WTC11 (cell line): ENCODE measurements at regions not wholly inside any gene's neighbourhood (a gene's known extent, or its start where the extent isn't known, plus 50 kb on each side); places are given as distances from the start of the nearest gene placed in this dataset.
"Not testable (repeated sequence)": the region's sequence is repeated elsewhere in the genome, so short reads cannot be mapped to it uniquely, and the experiment has no call there.

ENCODE experiments used
- ATAC-seq: fragments of 200-7000 bp; cut with Tn5 transposase; 2 replicates; pipeline ENCODE4 v1.10.0; 2021; ENCODE audit warnings: mild to moderate bottlenecking, moderate library complexity
- CTCF ChIA-PET: fragments of 300-600 bp; sonication (Branson Sonifier 250); formaldehyde crosslinking; loops from one replicate; lab custom pipeline; 2021; ENCODE audit warnings: antibody characterized with exemption; lab: Charles Lee
- POLR2A ChIA-PET: fragments of 350-600 bp; sonication (Branson Sonifier 250); formaldehyde crosslinking; loops from one replicate; lab custom pipeline; 2021; ENCODE audit warnings: antibody characterized with exemption; lab: Charles Lee
- DNase-seq: peaks from one replicate; pipeline ENCODE4 v3.0.0; 2021; ENCODE audit warnings: low spot score
- H3K27ac Mint-ChIP-seq: 2 replicates; pipeline ENCODE4 v1.8.0; 2021; ENCODE audit warnings: mixed read lengths
- H3K27me3 Mint-ChIP-seq: 2 replicates; pipeline ENCODE4 v1.8.0; 2021; ENCODE audit warnings: low read depth, mild to moderate bottlenecking, moderate library complexity, mixed read lengths
- H3K36me3 Mint-ChIP-seq: 2 replicates; pipeline ENCODE4 v1.8.0; 2021; ENCODE audit warnings: mixed read lengths
- H3K4me1 Mint-ChIP-seq: 2 replicates; pipeline ENCODE4 v1.8.0; 2022; ENCODE audit warnings: mixed read lengths
- H3K4me3 Mint-ChIP-seq: 2 replicates; pipeline ENCODE4 v1.8.0; 2021; ENCODE audit warnings: mild to moderate bottlenecking, moderate library complexity, mixed read lengths
- H3K9me3 Mint-ChIP-seq: 2 replicates; pipeline ENCODE4 v1.8.0; 2021; ENCODE audit warnings: mixed read lengths
- ELF4 ChIP-seq: sonication (generic); formaldehyde crosslinking; IDR thresholded peaks from 2 replicates; pipeline ENCODE4 v1.8.1; 2022; ENCODE audit warnings: low read depth, mild to moderate bottlenecking, moderate library complexity, missing genetic modification reagents
- IRF2 ChIP-seq: sonication (generic); formaldehyde crosslinking; IDR thresholded peaks from 2 replicates; pipeline ENCODE4 v1.8.0; 2022; ENCODE audit warnings: low read depth, missing genetic modification reagents, borderline replicate concordance
- KAT7 ChIP-seq: sonication (generic); formaldehyde crosslinking; IDR thresholded peaks from 2 replicates; pipeline ENCODE4 v1.8.1; 2023; ENCODE audit warnings: missing genetic modification reagents, mild to moderate bottlenecking, borderline replicate concordance
- MXD4 ChIP-seq: fragments of 250-450 bp; sonication (Bioruptor Pico); IDR thresholded peaks from 2 replicates; pipeline ENCODE4 v1.8.0; 2021; ENCODE audit warnings: mild to moderate bottlenecking, moderate library complexity, borderline replicate concordance
- MYBL2 ChIP-seq: sonication (generic); formaldehyde crosslinking; IDR thresholded peaks from 2 replicates; pipeline ENCODE4 v1.8.1; 2023; ENCODE audit warnings: mild to moderate bottlenecking, moderate library complexity, missing genetic modification reagents
- NFYB ChIP-seq: sonication (generic); formaldehyde crosslinking; conservative IDR thresholded peaks from 2 replicates; pipeline ENCODE4 v1.8.0; 2022; ENCODE audit warnings: low read depth, missing genetic modification reagents
- NR3C1 ChIP-seq: sonication (generic); formaldehyde crosslinking; conservative IDR thresholded peaks from 2 replicates; pipeline ENCODE4 v1.8.1; 2023; ENCODE audit warnings: low read depth, mild to moderate bottlenecking, missing genetic modification reagents
- OVOL2 ChIP-seq: fragments of 250-450 bp; sonication (Bioruptor Pico); IDR thresholded peaks from 2 replicates; pipeline ENCODE4 v1.9.0; 2021; ENCODE audit warnings: mild to moderate bottlenecking, borderline replicate concordance
- RORB ChIP-seq: fragments of 250-450 bp; sonication (Bioruptor Pico); IDR thresholded peaks from 2 replicates; pipeline ENCODE4 v1.9.0; 2021; ENCODE audit warnings: mild to moderate bottlenecking
- ZNF219 ChIP-seq: sonication (generic); formaldehyde crosslinking; IDR thresholded peaks from 2 replicates; pipeline ENCODE4 v1.8.0; 2023; ENCODE audit warnings: missing genetic modification reagents, mild to moderate bottlenecking, borderline replicate concordance
- ZNF423 ChIP-seq: fragments of 250-450 bp; sonication (Bioruptor Pico); IDR thresholded peaks from 2 replicates; pipeline ENCODE4 v2.1.2; 2022; ENCODE audit warnings: mild to moderate bottlenecking, moderate library complexity
- TF ChIP-seq, protein P1 (sequence below): sonication (generic); formaldehyde crosslinking; IDR thresholded peaks from 2 replicates; pipeline ENCODE4 v1.8.1; 2023; ENCODE audit warnings: mild to moderate bottlenecking, moderate library complexity, missing genetic modification reagents
- TF ChIP-seq, protein P2 (sequence below): fragments of 250-450 bp; sonication (Bioruptor Pico); IDR thresholded peaks from 2 replicates; pipeline ENCODE4 v1.9.0; 2021; ENCODE audit warnings: moderate library complexity, mild to moderate bottlenecking, inconsistent platforms, borderline replicate concordance
- TF ChIP-seq, protein P3 (sequence below): sonication (generic); formaldehyde crosslinking; IDR thresholded peaks from 2 replicates; pipeline ENCODE4 v1.8.1; 2023; ENCODE audit warnings: mild to moderate bottlenecking, missing genetic modification reagents
- TF ChIP-seq, protein P4 (sequence below): fragments of 250-450 bp; sonication (Bioruptor Pico); IDR thresholded peaks from 2 replicates; pipeline ENCODE4 v1.9.0; 2021; ENCODE audit warnings: mild to moderate bottlenecking

DNA sequence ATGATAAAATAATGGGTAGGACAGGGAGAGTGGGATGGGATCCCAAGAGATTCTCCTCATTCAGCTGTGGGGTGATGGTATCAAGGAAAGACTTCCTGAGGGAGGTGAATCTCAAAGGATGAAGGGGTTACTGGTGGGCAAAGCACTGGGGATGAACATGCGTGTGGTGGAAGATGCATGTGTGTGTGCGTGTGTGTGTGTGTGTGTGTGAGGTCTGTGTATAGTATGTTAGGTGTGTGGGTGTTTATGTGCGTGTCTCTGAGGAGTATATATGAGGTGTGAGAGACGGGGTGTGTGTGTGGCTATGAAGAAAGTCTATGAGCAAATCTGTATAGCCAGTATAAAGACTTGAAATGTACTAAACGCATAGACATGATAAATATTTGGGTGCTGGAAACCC is 220.0 kb upstream of the MYLIP start (continued):
- TF ChIP-seq, protein P1, sequence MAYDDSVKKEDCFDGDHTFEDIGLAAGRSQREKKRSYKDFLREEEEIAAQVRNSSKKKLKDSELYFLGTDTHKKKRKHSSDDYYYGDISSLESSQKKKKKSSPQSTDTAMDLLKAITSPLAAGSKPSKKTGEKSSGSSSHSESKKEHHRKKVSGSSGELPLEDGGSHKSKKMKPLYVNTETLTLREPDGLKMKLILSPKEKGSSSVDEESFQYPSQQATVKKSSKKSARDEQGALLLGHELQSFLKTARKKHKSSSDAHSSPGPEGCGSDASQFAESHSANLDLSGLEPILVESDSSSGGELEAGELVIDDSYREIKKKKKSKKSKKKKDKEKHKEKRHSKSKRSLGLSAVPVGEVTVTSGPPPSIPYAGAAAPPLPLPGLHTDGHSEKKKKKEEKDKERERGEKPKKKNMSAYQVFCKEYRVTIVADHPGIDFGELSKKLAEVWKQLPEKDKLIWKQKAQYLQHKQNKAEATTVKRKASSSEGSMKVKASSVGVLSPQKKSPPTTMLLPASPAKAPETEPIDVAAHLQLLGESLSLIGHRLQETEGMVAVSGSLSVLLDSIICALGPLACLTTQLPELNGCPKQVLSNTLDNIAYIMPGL: no peak
- TF ChIP-seq ZNF423 (CRISPR knock-in tag): no peak

DNA sequence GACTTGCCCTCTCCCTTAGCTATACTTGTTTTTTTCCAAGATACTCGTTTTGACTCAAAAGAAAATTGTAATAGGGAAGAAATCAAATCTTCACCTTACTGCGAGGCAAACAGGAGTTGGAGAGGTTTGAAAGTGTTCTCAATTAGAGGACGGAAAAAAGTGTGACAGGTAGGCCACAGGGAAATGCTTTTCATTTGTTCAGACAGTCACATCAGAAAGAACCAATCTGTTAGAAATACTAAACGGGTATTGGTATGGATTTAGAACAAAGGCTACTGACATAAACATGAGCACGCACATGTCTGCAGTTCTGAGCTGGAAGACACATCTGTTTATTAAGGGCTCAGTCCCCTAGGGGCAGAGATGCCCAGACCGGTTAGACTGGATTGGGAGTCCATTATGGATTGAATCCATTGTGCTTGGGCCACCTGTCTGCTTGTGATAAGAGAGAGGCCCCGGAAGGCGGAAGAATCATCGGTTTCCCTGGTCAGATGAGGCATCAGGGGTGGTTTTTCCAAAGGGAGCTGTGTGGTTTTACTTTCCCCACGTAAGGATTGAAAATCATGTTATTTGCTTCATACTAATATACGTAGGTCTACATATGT is 220.9 kb upstream of the MYLIP start:
- ATAC-seq (no peak), DNase-seq (no peak)
- peaks cover 8% of the 10 kb centered on the region for H3K9me3 Mint-ChIP-seq
- TF ChIP-seq, protein P2, sequence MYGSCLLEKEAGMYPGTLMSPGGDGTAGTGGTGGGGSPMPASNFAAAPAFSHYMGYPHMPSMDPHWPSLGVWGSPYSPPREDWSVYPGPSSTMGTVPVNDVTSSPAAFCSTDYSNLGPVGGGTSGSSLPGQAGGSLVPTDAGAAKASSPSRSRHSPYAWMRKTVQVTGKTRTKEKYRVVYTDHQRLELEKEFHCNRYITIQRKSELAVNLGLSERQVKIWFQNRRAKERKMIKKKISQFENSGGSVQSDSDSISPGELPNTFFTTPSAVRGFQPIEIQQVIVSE: no peak
- no peak for TF ChIP-seq RORB (CRISPR knock-in tag)
- TF ChIP-seq ZNF219 (CRISPR knock-in tag): no peak
- ChIA-PET CTCF (interaction anchor here (1.5 kb wide), 1 partner anchor 14 kb away, joined by 5 read pairs; no protein-coding TSS in a partner anchor), POLR2A (interaction anchor here (0.6 to 1.1 kb wide), 2 partner anchors 189 to 221 kb away, joined by 4 to 7 read pairs; partner anchors contain the start of gene MYLIP)
- H3K27me3 Mint-ChIP-seq: no peaks in the 10 kb centered on the region
- peaks cover 3% of the 10 kb centered on the region for H3K36me3 Mint-ChIP-seq
- H3K27ac Mint-ChIP-seq: peak overlapping the region; percentile 55
- peaks cover 87% of the 10 kb centered on the region for H3K4me1 Mint-ChIP-seq
- no peak overlapping the region for H3K4me3 Mint-ChIP-seq

DNA sequence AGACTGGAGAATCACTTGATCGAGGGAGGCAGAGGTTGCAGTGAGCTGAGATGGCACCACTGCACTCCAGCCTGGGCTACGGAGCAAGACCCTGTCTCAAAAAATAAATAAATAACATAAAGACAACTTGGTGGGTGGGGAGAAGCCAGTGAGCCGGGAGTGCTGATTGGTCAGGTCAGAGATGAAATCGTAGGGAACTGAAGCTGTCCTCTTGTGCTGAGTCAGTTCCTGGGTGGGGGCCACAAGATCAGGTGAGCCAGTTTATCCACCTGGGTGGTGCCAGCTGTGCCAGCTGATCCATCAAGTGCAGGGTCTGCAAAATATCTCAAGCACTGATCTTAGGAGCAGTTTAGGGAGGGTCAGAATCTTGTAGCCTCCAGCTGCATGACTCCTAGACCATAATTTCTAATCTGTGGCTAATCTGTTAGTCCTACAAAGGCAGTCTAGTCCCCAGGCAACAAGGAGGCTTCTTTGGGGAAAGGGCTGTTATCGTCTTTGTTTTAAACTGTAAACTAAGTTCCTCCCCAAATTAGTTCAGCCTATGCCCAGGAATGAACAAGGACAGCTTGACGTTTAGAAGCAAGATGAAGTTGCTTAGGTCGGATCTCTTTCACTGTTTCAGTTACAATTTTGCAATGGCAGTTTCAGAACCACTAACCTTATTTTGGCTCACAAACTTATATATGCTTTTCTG is 221.5 kb upstream of the MYLIP start:
- H3K36me3 Mint-ChIP-seq, H3K27me3 Mint-ChIP-seq, CTCF ChIA-PET, H3K4me3 Mint-ChIP-seq: not testable (repeated sequence)
- Mint-ChIP-seq H3K4me1 (peaks cover 81% of the 10 kb centered on the region), H3K27ac (peak overlapping the region; percentile 55)
- 0 out of 2 replicates have a peak, but pooled peaks have one; percentile 10 for TF ChIP-seq NFYB (CRISPR knock-in tag)
- TF ChIP-seq, all 79 proteins: peak for 1; not testable (repeated sequence) for 78
- ATAC-seq, DNase-seq, POLR2A ChIA-PET: not testable (repeated sequence)
- peaks cover 11% of the 10 kb centered on the region for H3K9me3 Mint-ChIP-seq

DNA sequence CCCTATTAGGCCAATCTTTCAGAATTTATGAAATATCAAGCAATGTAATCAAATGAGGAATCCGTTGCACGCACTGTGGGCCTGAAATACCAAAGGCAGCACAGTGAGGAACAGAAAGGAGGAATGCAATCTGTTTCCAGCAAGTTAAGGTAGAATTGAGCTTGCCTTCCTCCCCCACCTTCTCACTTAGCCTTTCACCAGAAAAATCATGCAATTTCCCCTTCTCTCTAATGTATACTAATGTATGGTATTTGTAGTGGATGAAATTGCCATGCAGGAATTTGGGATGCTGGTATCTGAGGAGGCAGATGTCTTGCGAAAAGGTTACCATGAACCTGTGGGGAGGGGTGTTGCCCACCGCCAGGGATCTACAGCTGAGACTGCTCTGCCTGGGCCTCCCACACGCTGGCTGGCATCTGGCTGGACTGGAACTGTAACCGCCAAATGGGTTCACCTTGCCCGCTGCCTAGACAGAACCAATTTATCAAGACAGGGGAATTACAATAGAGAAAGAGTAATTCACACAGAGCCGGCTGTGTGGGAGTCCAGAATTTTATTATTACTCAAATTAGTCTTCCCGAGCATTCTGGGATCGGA is 222.4 kb upstream of the MYLIP start:
- no peak for ATAC-seq
- CTCF ChIA-PET: interaction anchor here (0.8 to 1.1 kb wide), 3 partner anchors 11 to 276 kb away, joined by 3 to 7 read pairs (median 4); no protein-coding TSS in a partner anchor
- H3K4me1 Mint-ChIP-seq: peaks cover 74% of the 10 kb centered on the region

DNA sequence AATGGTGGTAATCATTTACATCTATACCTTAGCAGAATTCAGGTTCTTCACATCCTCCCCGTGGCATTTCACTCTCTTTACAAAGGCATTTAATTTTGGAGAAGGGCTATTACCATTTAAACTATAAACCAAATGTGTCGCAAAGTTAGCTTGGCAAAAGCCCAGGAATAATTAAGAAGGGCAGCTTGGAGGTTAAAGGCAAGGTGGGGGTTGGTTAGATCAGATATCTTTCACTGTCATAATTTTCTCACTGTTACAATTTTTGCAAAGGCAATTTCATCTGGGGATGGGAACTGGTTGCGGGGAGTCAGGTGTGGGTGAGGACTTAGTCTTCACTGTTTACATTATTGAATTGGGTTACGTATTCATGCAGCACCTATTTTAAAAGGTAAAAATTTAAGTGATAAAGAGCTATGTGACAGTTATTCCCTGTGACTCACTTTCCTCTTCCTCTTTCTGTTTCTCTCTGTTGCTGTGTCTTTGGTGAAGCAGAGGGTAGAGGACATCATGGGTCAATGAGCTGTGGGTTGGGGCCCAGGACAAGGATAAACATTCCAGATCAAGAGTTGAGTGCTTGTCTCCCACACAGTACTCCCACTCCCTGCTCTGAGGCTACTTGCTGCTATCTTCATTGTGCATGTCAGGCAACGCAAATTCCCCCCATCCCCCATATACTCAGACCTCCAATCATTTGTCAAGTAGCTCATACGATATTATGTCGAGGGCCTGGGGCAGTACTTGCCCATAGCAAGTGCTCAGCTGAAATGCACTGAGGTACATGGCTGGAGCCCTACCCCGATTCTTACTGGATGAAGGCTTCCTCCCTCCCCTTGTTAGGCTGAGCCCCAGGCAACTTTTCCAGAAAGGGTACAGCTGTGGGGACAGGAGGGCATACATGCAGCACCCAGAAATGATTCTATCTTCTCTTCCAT is 223.1 kb upstream of the MYLIP start:
- ChIA-PET CTCF (interaction anchor here (0.8 to 1.1 kb wide), 3 partner anchors 11 to 277 kb away, joined by 3 to 7 read pairs (median 4); no protein-coding TSS in a partner anchor), POLR2A (interaction anchor here (1.0 to 1.1 kb wide), 2 partner anchors 10 to 223 kb away, joined by 3 to 4 read pairs; partner anchors contain the start of gene MYLIP)
- Mint-ChIP-seq H3K36me3 (peaks cover 6% of the 10 kb centered on the region), H3K27me3 (no peaks in the 10 kb centered on the region), H3K27ac (peak overlapping the region; percentile 64), H3K9me3 (peaks cover 11% of the 10 kb centered on the region), H3K4me3 (no peak overlapping the region), H3K4me1 (peaks cover 78% of the 10 kb centered on the region)
- ATAC-seq (no peak), DNase-seq (no peak)
- TF ChIP-seq, protein P2: no peak
- TF ChIP-seq OVOL2 (CRISPR knock-in tag) (no peak), ELF4 (CRISPR knock-in tag) (no peak), MXD4 (CRISPR knock-in tag) (no peak), KAT7 (CRISPR knock-in tag) (no peak), IRF2 (no peak), MYBL2 (no peak)
- TF ChIP-seq, protein P3, sequence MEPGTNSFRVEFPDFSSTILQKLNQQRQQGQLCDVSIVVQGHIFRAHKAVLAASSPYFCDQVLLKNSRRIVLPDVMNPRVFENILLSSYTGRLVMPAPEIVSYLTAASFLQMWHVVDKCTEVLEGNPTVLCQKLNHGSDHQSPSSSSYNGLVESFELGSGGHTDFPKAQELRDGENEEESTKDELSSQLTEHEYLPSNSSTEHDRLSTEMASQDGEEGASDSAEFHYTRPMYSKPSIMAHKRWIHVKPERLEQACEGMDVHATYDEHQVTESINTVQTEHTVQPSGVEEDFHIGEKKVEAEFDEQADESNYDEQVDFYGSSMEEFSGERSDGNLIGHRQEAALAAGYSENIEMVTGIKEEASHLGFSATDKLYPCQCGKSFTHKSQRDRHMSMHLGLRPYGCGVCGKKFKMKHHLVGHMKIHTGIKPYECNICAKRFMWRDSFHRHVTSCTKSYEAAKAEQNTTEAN (CRISPR knock-in tag): no peak
- TF ChIP-seq, protein P4, sequence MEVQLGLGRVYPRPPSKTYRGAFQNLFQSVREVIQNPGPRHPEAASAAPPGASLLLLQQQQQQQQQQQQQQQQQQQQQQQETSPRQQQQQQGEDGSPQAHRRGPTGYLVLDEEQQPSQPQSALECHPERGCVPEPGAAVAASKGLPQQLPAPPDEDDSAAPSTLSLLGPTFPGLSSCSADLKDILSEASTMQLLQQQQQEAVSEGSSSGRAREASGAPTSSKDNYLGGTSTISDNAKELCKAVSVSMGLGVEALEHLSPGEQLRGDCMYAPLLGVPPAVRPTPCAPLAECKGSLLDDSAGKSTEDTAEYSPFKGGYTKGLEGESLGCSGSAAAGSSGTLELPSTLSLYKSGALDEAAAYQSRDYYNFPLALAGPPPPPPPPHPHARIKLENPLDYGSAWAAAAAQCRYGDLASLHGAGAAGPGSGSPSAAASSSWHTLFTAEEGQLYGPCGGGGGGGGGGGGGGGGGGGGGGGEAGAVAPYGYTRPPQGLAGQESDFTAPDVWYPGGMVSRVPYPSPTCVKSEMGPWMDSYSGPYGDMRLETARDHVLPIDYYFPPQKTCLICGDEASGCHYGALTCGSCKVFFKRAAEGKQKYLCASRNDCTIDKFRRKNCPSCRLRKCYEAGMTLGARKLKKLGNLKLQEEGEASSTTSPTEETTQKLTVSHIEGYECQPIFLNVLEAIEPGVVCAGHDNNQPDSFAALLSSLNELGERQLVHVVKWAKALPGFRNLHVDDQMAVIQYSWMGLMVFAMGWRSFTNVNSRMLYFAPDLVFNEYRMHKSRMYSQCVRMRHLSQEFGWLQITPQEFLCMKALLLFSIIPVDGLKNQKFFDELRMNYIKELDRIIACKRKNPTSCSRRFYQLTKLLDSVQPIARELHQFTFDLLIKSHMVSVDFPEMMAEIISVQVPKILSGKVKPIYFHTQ (CRISPR knock-in tag): no peak

More for the DNA sequence above, 222.4 kb upstream of the MYLIP start:
- peaks cover 6% of the 10 kb centered on the region for H3K36me3 Mint-ChIP-seq
- no peak for TF ChIP-seq NR3C1 (CRISPR knock-in tag)
- H3K27ac Mint-ChIP-seq: peak overlapping the region; percentile 64
- POLR2A ChIA-PET: interaction anchor here (1.0 kb wide), 1 partner anchor 222 kb away, joined by 4 read pairs; the partner anchor contains the start of gene MYLIP
- H3K4me3 Mint-ChIP-seq: no peak overlapping the region
- DNase-seq: no peak
- H3K9me3 Mint-ChIP-seq: peaks cover 11% of the 10 kb centered on the region
- no peaks in the 10 kb centered on the region for H3K27me3 Mint-ChIP-seq
